Ishikawa (cell line): ENCODE measurements at regions not wholly inside any gene's neighbourhood (a gene's known extent, or its start where the extent isn't known, plus 50 kb on each side); places are given as distances from the start of the nearest gene placed in this dataset.

ENCODE experiments used
- CEBPB ChIP-seq: IDR thresholded peaks from 2 replicates; pipeline ENCODE4 v1.6.1; 2012
- CREB1 ChIP-seq: IDR thresholded peaks from 2 replicates; pipeline ENCODE4 v1.6.1; 2012; ENCODE audit warnings: low read depth
- EGR1 ChIP-seq: IDR thresholded peaks from 2 replicates; pipeline ENCODE4 v1.6.1; 2012
- EP300 ChIP-seq: IDR thresholded peaks from 2 replicates; pipeline ENCODE4 v1.6.1; 2012; ENCODE audit warnings: borderline replicate concordance
- FOXM1 ChIP-seq: IDR thresholded peaks from 2 replicates; pipeline ENCODE4 v1.6.1; 2012; ENCODE audit warnings: low read depth, borderline replicate concordance
- MAX ChIP-seq: IDR thresholded peaks from 2 replicates; pipeline ENCODE4 v1.6.1; 2012
- NFIC ChIP-seq: IDR thresholded peaks from 2 replicates; pipeline ENCODE4 v1.6.1; 2012
- RAD21 ChIP-seq: IDR thresholded peaks from 2 replicates; pipeline ENCODE4 v1.6.1; 2012; ENCODE audit warnings: low read depth
- TAF1 ChIP-seq: IDR thresholded peaks from 2 replicates; pipeline ENCODE4 v1.6.1; 2012; ENCODE audit warnings: low read depth, mild to moderate bottlenecking
- TCF12 ChIP-seq: IDR thresholded peaks from 2 replicates; pipeline ENCODE4 v1.6.1; 2012; ENCODE audit warnings: low read depth
- TEAD4 ChIP-seq: IDR thresholded peaks from 2 replicates; pipeline ENCODE4 v1.6.1; 2012
- YY1 ChIP-seq: IDR thresholded peaks from 2 replicates; pipeline ENCODE4 v1.6.1; 2012; ENCODE audit warnings: low read depth
- ZBTB7A ChIP-seq: IDR thresholded peaks from 2 replicates; pipeline ENCODE4 v1.6.1; 2012; ENCODE audit warnings: low read depth
- TF ChIP-seq, protein P1 (sequence below): IDR thresholded peaks from 2 replicates; pipeline ENCODE4 v1.6.1; 2012; ENCODE audit warnings: low read depth, mild to moderate bottlenecking
- TF ChIP-seq, protein P2 (sequence below): IDR thresholded peaks from 2 replicates; pipeline ENCODE4 v1.6.1; 2012

GRCh38 chr2:39968037-39968436 lies 189.0 kb upstream of the THUMPD2 start:
- TF ChIP-seq FOXM1, result no peak
- no peak for TF ChIP-seq CEBPB
- no peak for TF ChIP-seq MAX
- no peak for TF ChIP-seq EP300
- TF ChIP-seq EGR1, result no peak
- TF ChIP-seq RAD21, result no peak

DNA sequence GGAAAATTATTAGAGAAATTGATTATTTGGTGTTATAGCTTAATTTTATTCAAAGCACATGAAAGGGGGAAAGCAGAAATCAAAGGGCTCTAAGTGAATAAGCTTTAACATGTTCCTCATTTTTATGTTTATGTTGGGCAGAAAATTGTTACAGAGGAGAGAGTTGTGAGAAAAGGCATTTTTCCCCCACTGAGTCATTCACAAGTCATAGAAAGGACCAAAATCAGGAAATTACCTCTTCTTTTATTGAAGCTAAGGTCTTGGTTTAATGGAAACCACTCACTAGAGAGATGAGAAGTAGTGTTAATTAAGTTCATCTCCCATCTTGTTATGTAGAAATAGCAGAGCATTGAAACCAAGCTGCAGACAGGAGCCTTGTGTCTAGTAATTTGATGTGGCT lies 175.3 kb upstream of the THUMPD2 start:
- TF ChIP-seq FOXM1 (no peak), CEBPB (no peak)

- TF ChIP-seq EP300 (no peak), TEAD4 (no peak), CEBPB (no peak), EGR1 (no peak), MAX (no peak), YY1 (no peak), CREB1 (no peak), TCF12 (no peak), TAF1 (no peak), FOXM1 (no peak), RAD21 (no peak), NFIC (no peak), ZBTB7A (no peak)
- TF ChIP-seq, protein P1, sequence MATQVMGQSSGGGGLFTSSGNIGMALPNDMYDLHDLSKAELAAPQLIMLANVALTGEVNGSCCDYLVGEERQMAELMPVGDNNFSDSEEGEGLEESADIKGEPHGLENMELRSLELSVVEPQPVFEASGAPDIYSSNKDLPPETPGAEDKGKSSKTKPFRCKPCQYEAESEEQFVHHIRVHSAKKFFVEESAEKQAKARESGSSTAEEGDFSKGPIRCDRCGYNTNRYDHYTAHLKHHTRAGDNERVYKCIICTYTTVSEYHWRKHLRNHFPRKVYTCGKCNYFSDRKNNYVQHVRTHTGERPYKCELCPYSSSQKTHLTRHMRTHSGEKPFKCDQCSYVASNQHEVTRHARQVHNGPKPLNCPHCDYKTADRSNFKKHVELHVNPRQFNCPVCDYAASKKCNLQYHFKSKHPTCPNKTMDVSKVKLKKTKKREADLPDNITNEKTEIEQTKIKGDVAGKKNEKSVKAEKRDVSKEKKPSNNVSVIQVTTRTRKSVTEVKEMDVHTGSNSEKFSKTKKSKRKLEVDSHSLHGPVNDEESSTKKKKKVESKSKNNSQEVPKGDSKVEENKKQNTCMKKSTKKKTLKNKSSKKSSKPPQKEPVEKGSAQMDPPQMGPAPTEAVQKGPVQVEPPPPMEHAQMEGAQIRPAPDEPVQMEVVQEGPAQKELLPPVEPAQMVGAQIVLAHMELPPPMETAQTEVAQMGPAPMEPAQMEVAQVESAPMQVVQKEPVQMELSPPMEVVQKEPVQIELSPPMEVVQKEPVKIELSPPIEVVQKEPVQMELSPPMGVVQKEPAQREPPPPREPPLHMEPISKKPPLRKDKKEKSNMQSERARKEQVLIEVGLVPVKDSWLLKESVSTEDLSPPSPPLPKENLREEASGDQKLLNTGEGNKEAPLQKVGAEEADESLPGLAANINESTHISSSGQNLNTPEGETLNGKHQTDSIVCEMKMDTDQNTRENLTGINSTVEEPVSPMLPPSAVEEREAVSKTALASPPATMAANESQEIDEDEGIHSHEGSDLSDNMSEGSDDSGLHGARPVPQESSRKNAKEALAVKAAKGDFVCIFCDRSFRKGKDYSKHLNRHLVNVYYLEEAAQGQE, result no peak
- TF ChIP-seq, protein P2, sequence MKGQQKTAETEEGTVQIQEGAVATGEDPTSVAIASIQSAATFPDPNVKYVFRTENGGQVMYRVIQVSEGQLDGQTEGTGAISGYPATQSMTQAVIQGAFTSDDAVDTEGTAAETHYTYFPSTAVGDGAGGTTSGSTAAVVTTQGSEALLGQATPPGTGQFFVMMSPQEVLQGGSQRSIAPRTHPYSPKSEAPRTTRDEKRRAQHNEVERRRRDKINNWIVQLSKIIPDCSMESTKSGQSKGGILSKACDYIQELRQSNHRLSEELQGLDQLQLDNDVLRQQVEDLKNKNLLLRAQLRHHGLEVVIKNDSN, result no peak
These were observed 170.1 kb upstream of the THUMPD2 start for GRCh38 chr2:39949131-39949530.

- no peak for TF ChIP-seq TAF1
- no peak for TF ChIP-seq FOXM1
- TF ChIP-seq, protein P1, result no peak
- no peak for TF ChIP-seq TEAD4
- no peak for TF ChIP-seq CEBPB
- no peak for TF ChIP-seq YY1
- TF ChIP-seq, protein P2, result no peak
- TF ChIP-seq CREB1, result no peak
- no peak for TF ChIP-seq EP300
- no peak for TF ChIP-seq EGR1
- no peak for TF ChIP-seq MAX
- no peak for TF ChIP-seq TCF12
- TF ChIP-seq ZBTB7A, result no peak
- TF ChIP-seq RAD21, result no peak
- TF ChIP-seq NFIC, result no peak
These were observed 169.1 kb upstream of the THUMPD2 start for GRCh38 chr2:39948016-39948719.

GRCh38 chr2:39947294-39948015 lies 168.4 kb upstream of the THUMPD2 start:
- TF ChIP-seq EGR1, result no peak
- TF ChIP-seq EP300, result no peak
- TF ChIP-seq RAD21, result no peak
- no peak for TF ChIP-seq TCF12
- TF ChIP-seq TEAD4, result no peak
- TF ChIP-seq CREB1, result no peak
- TF ChIP-seq, protein P2, result no peak
